Parathyroid adenoma (tissue), 2 donors: ENCODE measurements at regions not wholly inside any gene's neighbourhood (a gene's known extent, or its start where the extent isn't known, plus 50 kb on each side); places are given as distances from the start of the nearest gene placed in this dataset.

Experiments
- H2AFZ ChIP-seq: fragments of 300-600 bp; sonication (generic); one replicate; pipeline ENCODE4 v1.7.0; 2017; ENCODE audit warnings: antibody characterized with exemption, mild to moderate bottlenecking
- H3K27ac ChIP-seq: fragments of 300-600 bp; sonication (generic); one replicate; pipeline ENCODE4 v1.7.0; 2017
- H3K27me3 ChIP-seq: fragments of 300-600 bp; sonication (generic); one replicate; pipeline ENCODE4 v1.7.0; 2017; ENCODE audit warnings: low read length; ENCODE audit not compliant: control insufficient read depth, insufficient read depth
- H3K36me3 ChIP-seq: fragments of 300-600 bp; sonication (generic); one replicate; pipeline ENCODE4 v1.7.0; 2017; ENCODE audit warnings: low read length; ENCODE audit not compliant: control insufficient read depth, insufficient read depth
- H3K4me1 ChIP-seq: fragments of 300-600 bp; sonication (generic); one replicate; pipeline ENCODE4 v1.7.0; 2017; ENCODE audit warnings: control low read depth
- H3K4me2 ChIP-seq: fragments of 300-600 bp; sonication (generic); one replicate; pipeline ENCODE4 v1.7.0; 2017; ENCODE audit warnings: low read length
- H3K4me3 ChIP-seq: fragments of 300-600 bp; sonication (generic); one replicate; pipeline ENCODE4 v1.7.0; 2017; ENCODE audit warnings: low read depth, low read length
- H3K79me2 ChIP-seq: fragments of 300-600 bp; sonication (generic); one replicate; pipeline ENCODE4 v1.7.0; 2017; ENCODE audit warnings: control low read depth
- H3K9ac ChIP-seq: fragments of 300-600 bp; sonication (generic); one replicate; pipeline ENCODE4 v1.7.0; 2017; ENCODE audit warnings: mild to moderate bottlenecking
- H3K9me3 ChIP-seq: fragments of 300-600 bp; sonication (generic); one replicate; pipeline ENCODE4 v1.7.0; 2017; ENCODE audit warnings: low read length; ENCODE audit not compliant: control insufficient read depth
- CTCF ChIP-seq: fragments of 300-600 bp; sonication (generic); IDR thresholded peaks from one replicate; pipeline ENCODE4 v1.7.0; 2017; ENCODE audit warnings: antibody characterized with exemption, mild to moderate bottlenecking
- donor health status: primary hyperparathyroidism.

- H3K4me1 ChIP-seq: no peaks in the 10 kb centered on the region
- H3K4me3 ChIP-seq: no peak overlapping the region
- H3K4me2 ChIP-seq: no peak overlapping the region
- no peaks in the 10 kb centered on the region for H3K79me2 ChIP-seq
- H3K27me3 ChIP-seq: no peaks in the 10 kb centered on the region
- no peaks in the 10 kb centered on the region for H3K9me3 ChIP-seq
- no peak for TF ChIP-seq CTCF
- H3K36me3 ChIP-seq: no peaks in the 10 kb centered on the region
- no peak overlapping the region for H3K27ac ChIP-seq
- H2AFZ ChIP-seq: no peak overlapping the region
- no peak overlapping the region for H3K9ac ChIP-seq
Observed at GRCh38 chrX:74251006-74251930, 52.7 kb upstream of the ZCCHC13 start.

- no peaks in the 10 kb centered on the region for H3K4me1 ChIP-seq
- H3K36me3 ChIP-seq: no peaks in the 10 kb centered on the region
- H3K9me3 ChIP-seq: no peaks in the 10 kb centered on the region
- TF ChIP-seq CTCF: no peak
- H3K27me3 ChIP-seq: no peaks in the 10 kb centered on the region
- no peak overlapping the region for H3K4me3 ChIP-seq
- no peak overlapping the region for H2AFZ ChIP-seq
- no peak overlapping the region for H3K4me2 ChIP-seq
- no peak overlapping the region for H3K9ac ChIP-seq
- H3K27ac ChIP-seq: no peak overlapping the region
- no peaks in the 10 kb centered on the region for H3K79me2 ChIP-seq
Observed at GRCh38 chrX:74250574-74250973, 53.4 kb upstream of the ZCCHC13 start.

- no peak overlapping the region for H3K27ac ChIP-seq
- no peaks in the 10 kb centered on the region for H3K27me3 ChIP-seq
- H3K79me2 ChIP-seq: no peaks in the 10 kb centered on the region
- no peak overlapping the region for H3K9ac ChIP-seq
- H3K4me1 ChIP-seq: no peaks in the 10 kb centered on the region
- no peak overlapping the region for H2AFZ ChIP-seq
- no peaks in the 10 kb centered on the region for H3K36me3 ChIP-seq
- no peaks in the 10 kb centered on the region for H3K9me3 ChIP-seq
- no peak overlapping the region for H3K4me3 ChIP-seq
- H3K4me2 ChIP-seq: no peak overlapping the region
- no peak for TF ChIP-seq CTCF
Observed at GRCh38 chrX:74249963-74250362, 54.0 kb upstream of the ZCCHC13 start.

GRCh38 chrX:74248889-74249288 lies 55.1 kb upstream of the ZCCHC13 start:
- no peaks in the 10 kb centered on the region for H3K79me2 ChIP-seq
- no peak overlapping the region for H2AFZ ChIP-seq
- TF ChIP-seq CTCF: no peak
- no peak overlapping the region for H3K27ac ChIP-seq
- H3K4me2 ChIP-seq: no peak overlapping the region
- no peaks in the 10 kb centered on the region for H3K9me3 ChIP-seq
- H3K9ac ChIP-seq: no peak overlapping the region
- H3K4me3 ChIP-seq: no peak overlapping the region
- no peaks in the 10 kb centered on the region for H3K27me3 ChIP-seq
- no peaks in the 10 kb centered on the region for H3K4me1 ChIP-seq
- H3K36me3 ChIP-seq: no peaks in the 10 kb centered on the region

DNA sequence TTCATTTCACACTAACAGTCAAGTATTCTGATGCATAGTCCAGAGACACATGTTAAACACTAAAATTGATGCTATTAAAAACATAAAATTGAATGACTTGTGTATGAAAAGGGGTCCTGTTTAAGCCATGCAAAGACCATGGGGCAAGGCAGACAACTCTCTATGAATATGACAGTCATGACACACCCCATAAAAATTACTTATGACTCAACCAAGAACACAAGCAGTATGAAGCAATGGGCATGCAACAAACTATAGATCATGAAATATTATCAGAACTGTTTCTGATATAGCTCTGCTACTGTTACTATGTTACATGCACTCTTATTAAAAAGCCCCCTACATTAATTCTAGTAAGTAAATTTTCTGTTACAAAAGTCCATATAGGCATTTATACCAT lies 57.5 kb upstream of the ZCCHC13 start:
- no peak overlapping the region for H3K9ac ChIP-seq
- no peak overlapping the region for H3K4me2 ChIP-seq
- no peaks in the 10 kb centered on the region for H3K27me3 ChIP-seq
- no peaks in the 10 kb centered on the region for H3K4me1 ChIP-seq
- no peaks in the 10 kb centered on the region for H3K9me3 ChIP-seq
- no peaks in the 10 kb centered on the region for H3K36me3 ChIP-seq
- no peaks in the 10 kb centered on the region for H3K79me2 ChIP-seq
- H2AFZ ChIP-seq: no peak overlapping the region
- H3K4me3 ChIP-seq: no peak overlapping the region
- H3K27ac ChIP-seq: no peak overlapping the region
- TF ChIP-seq CTCF: no peak
